Germinal center (tissue), 1 donor: ENCODE measurements at regions not wholly inside any gene's neighbourhood (a gene's known extent, or its start where the extent isn't known, plus 50 kb on each side); places are given as distances from the start of the nearest gene placed in this dataset.

Source experiments
- DNase-seq: peaks from one replicate; pipeline ENCODE4 v3.0.0; 2012; ENCODE audit warnings: mixed read lengths, low spot score

GRCh38 chr5:155416765-155417164, 403.2 kb downstream of the KIF4B start:
- DNase-seq = no peak

- DNase-seq = no peak
These were observed 405.5 kb downstream of the KIF4B start for GRCh38 chr5:155418960-155419579.

DNA sequence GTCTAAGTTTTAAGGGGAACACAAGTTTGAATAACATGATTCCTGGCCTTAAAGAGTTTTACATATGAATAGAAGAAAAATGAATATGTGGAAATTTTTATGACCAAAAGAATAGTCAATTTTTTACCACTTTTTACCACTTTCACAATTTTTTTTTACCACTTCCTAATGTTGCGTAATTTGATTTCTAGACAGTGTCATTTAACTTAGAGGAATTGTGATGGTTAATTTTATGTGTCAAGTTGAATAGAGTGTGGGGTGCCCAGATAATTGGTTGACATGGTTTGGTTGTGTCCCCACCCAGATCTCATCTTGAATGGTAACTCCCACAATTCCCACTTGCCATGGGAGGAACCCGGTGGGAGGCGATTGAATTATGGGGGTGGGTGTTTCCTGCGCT, 416.6 kb downstream of the KIF4B start:
- DNase-seq = no peak

DNA sequence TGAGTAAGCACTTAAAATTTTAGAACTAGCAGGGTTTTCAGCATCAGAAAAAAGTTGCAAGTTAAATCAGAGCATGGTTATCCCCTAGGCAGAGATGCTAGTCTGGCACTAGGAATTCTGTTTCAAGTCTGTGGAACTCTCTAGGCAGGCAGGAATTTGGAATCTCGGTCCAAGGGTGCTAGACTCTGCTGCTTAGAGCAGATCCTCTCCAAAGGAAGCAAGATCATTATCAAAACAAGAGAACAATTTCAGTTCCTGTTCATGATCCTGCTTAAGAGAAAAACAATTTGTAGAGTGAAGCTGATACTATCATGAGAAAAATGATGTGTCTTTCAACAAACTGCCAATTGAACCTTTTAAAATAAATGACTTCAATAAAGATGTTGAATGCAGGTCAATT, 420.7 kb downstream of the KIF4B start:
- no peak for DNase-seq

DNA sequence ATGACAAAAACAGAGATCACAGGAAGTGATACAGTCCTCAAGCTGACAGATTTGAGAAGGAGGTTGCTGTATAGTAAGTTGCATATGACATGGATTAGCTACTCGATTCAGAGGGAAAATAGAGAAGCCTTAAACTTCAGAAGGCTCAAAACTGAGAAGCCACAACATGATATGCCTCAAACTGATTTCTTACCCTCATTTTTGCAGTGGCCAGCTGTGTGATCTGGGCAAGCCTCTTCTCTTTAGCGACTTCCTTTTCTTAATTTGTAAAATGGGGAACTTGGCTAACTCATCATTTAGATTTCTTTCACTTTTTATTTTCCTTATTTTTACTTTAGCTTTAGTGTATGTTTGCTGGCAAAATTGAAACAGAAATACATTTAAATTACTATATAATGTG, 421.1 kb downstream of the KIF4B start:
- DNase-seq = no peak

GRCh38 chr5:155441849-155442248, 428.3 kb downstream of the KIF4B start:
- no peak for DNase-seq

- no peak for DNase-seq
These were observed 437.6 kb downstream of the KIF4B start for GRCh38 chr5:155451106-155451505.

- no peak for DNase-seq
These were observed 442.4 kb downstream of the KIF4B start for GRCh38 chr5:155455791-155456514.

DNA sequence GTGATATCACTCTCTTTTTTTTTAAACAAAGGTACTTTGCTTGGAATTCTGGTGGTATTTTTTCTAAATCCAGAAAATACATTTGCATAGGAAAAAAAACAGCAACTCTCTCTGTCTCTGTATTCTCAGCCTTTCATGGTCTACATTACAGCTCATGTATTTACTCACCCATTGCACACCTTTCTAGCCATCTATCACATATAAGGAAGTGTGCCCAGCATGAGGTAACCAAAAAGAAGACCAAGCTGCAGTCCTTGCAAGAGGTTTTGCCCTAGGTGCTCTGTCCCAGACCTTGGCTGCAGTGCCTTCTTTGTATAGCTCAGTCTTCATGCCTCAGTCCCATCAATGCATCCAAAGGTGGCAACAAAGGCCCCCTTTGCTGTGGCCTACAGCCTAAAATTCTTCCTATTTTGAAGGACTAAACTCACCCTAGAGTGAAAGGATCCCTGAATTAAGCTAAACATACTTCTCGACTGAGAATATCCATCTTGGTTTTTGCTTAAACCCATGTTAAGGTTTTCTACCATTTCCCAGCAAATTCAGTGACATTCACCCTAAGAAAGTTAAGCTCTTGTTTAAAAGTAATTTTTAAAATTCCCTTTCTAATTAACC, 446.4 kb downstream of the KIF4B start:
- DNase-seq = no peak

- DNase-seq = no peak
These were observed 447.0 kb downstream of the KIF4B start for GRCh38 chr5:155460501-155460931.

DNA sequence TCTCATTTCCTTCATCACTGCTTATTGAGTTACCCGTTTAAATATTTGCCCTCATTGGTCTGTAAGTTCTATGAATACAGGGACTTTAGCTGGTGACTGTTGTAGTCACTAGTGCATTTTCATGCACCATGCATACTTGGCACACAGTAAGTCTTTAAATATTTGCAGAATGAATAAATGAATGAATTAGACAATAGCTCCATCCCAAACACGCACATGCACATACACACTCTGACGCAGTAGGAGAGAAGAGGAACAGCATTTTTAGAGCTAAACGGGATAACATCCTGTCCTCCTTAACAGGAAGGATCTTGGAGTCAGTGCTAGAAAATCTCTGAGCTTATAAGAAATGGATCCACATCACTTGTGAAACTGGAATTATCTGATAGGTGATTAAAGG, 447.7 kb downstream of the KIF4B start:
- no peak for DNase-seq

DNA sequence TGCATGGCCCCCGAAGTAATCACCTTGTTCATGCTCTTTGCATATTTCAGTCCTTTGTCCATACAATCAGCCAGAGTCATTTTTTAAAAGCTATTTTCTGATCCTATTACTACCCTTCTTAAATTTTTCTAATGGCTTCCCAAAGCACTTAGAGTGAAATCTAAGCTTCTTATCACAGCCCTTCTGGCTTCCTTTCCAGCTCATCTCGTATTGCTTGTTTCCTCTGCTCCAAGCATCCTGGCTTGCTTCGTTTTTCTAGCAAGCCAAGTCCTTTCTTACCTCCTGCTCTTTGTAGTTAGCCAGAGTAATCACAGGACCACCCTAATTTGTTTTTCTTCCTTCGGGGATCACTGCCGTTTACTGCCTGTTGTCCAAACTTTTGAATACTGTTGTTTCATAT, 453.3 kb downstream of the KIF4B start:
- DNase-seq = no peak

DNA sequence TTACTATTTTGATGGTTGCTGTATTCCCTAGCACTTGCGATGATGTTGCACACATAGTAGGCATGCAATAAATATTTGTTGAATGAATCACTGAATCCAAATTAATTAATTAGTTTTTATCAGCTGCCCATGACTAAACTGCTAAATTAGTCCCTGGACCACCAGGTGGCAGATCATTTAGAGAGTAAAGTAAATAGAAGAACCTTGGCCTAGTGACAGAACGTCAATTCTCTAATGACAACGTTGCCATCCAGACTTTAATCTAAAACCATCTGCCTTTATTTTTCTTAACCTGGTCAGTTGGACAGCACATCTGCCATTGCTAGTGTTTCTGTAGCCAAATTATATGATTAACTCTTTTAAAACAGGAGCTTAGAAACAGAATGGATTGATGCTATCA, 457.5 kb downstream of the KIF4B start:
- no peak for DNase-seq

DNA sequence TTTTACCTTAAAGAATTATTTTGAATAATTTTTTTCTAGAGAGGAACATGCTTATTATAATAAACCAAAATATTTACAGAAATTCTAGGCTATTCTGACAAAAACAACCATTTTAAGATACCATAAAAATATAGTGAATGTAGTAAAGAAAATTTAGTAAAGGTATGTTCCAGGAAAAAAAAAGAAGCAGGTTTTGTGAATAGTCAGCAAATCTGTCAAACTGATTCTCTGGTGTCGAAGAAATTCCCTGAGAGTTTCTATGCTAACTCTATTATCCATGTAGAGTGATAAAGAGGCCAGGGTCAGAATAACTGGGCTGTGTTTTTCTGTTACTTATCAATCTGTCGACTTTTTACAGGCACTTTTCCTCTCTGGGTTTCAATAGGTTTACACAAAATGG, 459.2 kb downstream of the KIF4B start:
- DNase-seq = no peak

GRCh38 chr5:155475318-155475717, 461.8 kb downstream of the KIF4B start:
- no peak for DNase-seq

DNA sequence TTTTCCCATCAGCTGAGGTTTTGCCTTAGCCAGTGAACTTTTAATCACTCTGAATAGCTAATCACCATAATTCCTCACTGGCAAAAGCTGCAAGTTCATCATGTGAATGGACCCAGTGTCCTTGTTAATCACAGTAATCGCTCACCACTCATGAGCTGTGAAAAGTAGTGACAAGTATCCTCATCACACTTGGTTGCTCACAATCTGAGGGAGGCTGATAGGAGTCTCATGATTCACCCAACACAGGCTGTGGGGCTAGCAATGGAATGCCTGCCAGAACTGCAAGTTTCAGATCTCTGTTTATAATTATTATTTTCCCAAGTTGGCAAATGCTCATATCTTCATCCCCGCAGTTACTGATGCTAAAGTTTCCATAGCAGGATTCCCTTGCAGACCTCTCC, 467.2 kb downstream of the KIF4B start:
- DNase-seq = no peak

DNA sequence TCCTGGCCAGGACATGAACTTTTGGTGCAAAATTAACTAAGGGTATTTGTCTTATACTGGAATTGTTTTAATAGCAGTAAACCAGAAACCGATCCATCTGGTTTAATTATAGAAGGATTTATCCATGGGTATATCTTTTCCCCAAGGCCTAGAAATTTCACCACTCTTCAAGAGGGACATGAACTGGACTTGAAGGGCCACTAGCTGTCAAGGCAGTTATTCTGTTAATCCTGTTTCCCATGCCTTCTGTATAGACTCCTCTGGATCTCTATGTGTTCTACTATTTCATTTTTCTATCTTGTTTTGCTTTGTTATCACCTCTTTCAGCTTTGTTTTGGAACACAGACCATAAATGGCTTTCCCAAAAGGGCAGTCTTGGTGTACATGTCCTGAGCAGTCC, 467.6 kb downstream of the KIF4B start:
- DNase-seq = no peak

GRCh38 chr5:155482428-155482827, 468.9 kb downstream of the KIF4B start:
- no peak for DNase-seq

- no peak for DNase-seq
These were observed 471.8 kb downstream of the KIF4B start for GRCh38 chr5:155485386-155485785.

DNA sequence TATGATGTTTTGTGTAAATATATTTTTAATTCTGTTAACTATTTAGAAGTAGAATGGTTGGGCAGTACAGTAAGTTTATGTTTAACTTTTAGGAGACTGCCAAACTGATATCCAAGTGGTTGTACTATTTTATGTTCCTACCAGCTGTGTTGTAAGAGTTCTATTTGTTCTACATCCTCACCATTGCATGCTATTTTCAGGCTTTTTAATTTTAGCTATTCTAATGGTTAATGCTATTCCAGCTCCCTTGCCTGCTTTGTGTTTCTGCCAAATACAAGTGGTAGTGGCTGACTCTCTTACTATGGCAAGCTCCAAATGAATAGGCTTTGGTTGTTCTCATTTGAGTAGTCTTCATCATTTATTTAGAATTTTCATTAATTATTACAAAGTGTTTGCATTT, 476.4 kb downstream of the KIF4B start:
- no peak for DNase-seq

DNA sequence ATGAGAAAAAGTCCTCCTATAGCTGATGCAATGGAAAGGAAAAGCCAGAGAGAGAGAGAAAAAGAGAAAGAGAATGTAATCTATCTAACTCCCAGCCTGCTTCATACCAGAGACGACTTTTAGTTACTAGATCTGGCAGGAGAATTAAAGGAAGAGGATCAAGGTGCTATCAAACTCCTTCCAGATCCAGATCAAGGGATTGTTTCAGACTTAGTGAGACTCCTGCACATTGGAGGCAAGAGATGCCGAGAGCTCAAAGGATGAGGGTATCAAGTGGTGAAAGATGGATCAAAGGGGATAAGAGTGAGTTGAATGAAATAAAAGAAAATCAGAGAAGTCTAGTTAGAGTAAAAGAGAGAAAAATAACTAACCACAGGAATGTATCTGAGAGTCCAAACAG, 478.6 kb downstream of the KIF4B start:
- DNase-seq = no peak

GRCh38 chr5:155504606-155505005, 491.1 kb downstream of the KIF4B start:
- DNase-seq = no peak

GRCh38 chr5:155507363-155507762, 493.8 kb downstream of the KIF4B start:
- DNase-seq = no peak

- no peak for DNase-seq
These were observed 495.1 kb downstream of the KIF4B start for GRCh38 chr5:155508673-155509072.
